ENCODE measurements at regions not wholly inside any gene's neighbourhood (a gene's known extent, or its start where the extent isn't known, plus 50 kb on each side); places are given as distances from the start of the nearest gene placed in this dataset.

DNA sequence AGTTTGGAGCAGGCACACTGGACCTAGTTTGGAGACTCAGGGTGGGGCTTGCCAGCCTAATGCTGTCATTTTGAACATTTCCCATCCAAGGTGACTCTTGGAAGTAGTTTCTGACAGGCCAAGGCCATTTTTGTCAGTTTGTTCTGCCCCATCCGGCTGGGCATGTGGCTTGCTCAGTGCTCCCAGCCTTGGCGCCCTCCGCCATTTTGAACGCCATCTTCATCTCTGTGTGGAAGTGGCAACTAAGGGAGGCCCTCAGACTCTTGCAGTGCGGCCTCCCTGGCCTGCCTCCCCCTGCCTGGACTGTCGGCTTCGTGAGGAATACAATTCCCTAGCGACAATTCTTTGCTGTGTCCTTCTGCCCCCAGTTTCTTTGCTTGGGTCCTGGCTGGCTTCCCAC, 150.6 kb upstream of the RGMA start:
- no peak for DNase-seq
- peaks cover under 1% of the 10 kb centered on the region for H3K4me1 Mint-ChIP-seq (ENCODE audit: low read depth, unreplicated experiment)
- peaks cover 4% of the 10 kb centered on the region for H3K36me3 Mint-ChIP-seq (ENCODE audit: unreplicated experiment)
- no peak overlapping the region for H3K4me3 Mint-ChIP-seq (ENCODE audit: unreplicated experiment)
- TF ChIP-seq, protein P1, sequence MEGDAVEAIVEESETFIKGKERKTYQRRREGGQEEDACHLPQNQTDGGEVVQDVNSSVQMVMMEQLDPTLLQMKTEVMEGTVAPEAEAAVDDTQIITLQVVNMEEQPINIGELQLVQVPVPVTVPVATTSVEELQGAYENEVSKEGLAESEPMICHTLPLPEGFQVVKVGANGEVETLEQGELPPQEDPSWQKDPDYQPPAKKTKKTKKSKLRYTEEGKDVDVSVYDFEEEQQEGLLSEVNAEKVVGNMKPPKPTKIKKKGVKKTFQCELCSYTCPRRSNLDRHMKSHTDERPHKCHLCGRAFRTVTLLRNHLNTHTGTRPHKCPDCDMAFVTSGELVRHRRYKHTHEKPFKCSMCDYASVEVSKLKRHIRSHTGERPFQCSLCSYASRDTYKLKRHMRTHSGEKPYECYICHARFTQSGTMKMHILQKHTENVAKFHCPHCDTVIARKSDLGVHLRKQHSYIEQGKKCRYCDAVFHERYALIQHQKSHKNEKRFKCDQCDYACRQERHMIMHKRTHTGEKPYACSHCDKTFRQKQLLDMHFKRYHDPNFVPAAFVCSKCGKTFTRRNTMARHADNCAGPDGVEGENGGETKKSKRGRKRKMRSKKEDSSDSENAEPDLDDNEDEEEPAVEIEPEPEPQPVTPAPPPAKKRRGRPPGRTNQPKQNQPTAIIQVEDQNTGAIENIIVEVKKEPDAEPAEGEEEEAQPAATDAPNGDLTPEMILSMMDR (IDR thresholded peaks at IDR 0.05; ENCODE audit: partially characterized antibody, unreplicated experiment), result no peak
- peaks cover 5% of the 10 kb centered on the region for H3K27me3 Mint-ChIP-seq (ENCODE audit: unreplicated experiment)
- no peak overlapping the region for H3K27ac Mint-ChIP-seq (ENCODE audit: unreplicated experiment)
- H3K9me3 Mint-ChIP-seq (ENCODE audit: unreplicated experiment), result no peaks in the 10 kb centered on the region

DNA sequence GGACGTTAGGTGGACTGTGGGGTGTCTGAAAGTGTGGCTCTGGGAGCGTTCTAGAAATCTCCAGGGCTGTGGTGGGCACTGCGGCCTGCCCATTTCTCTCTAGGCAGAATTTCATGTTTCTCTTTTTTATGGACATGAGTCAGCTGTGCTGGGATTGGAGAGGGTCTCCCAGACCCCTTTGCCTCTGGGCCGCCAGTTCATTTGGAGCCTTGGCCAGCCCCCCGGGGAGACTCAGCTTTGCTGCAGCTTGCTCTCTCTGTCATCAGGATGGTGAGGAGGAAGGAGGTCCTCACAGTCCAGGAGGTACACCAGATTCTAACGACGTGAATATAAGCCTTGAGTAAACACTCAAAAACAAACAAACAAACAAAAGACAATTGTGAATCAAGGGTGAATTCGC, 149.6 kb upstream of the RGMA start:
- TF ChIP-seq, protein P1 (IDR thresholded peaks at IDR 0.05; ENCODE audit: partially characterized antibody, unreplicated experiment), result no peak
- Mint-ChIP-seq H3K36me3 (ENCODE audit: unreplicated experiment) (peaks cover 4% of the 10 kb centered on the region), H3K27ac (ENCODE audit: unreplicated experiment) (no peak overlapping the region), H3K9me3 (ENCODE audit: unreplicated experiment) (no peaks in the 10 kb centered on the region), H3K4me1 (ENCODE audit: low read depth, unreplicated experiment) (no peaks in the 10 kb centered on the region), H3K27me3 (ENCODE audit: unreplicated experiment) (peaks cover 5% of the 10 kb centered on the region), H3K4me3 (ENCODE audit: unreplicated experiment) (no peak overlapping the region)
- no peak for DNase-seq

DNA sequence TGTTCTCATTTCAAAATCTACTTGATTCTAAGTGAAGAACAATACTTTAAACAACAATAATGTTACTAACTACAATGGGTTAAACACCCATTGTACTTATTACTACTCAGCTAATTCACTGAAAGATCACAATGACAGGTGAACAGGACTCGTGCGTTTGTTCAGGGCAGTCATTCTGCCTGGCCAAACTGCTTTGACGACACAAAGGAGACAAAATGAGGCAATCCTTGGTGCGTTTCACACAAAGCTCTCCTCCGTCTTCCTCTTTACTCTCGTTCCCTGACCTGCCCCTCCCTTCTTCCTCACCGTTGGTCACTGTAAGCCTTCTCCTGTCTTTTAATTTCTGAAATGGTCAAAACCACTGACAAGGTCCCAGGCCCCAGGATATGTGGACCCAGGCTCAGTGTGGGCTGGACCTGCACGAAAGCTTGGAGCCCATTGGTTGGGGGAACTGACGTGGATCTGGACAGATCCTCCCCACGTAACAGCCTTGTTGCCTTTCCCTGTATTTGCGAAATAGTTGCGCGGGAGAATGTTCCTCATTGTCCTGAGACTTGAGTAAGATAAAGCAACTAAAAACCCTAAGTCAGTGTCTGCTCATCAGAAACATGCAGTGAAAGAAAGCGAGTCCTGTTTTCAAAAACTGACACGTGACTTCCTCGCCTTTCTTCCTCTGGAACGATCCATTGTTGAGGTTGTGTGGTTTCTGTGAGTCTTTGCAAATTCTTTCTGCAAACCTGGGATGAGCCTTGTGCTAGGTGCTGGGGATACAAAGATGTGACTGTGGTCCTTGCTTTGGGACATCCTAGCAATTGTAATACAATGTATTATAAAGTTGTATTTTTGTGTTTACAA, 147.1 kb upstream of the RGMA start:
- Mint-ChIP-seq H3K36me3 (ENCODE audit: unreplicated experiment) (peaks cover 4% of the 10 kb centered on the region), H3K4me3 (ENCODE audit: unreplicated experiment) (no peak overlapping the region), H3K9me3 (ENCODE audit: unreplicated experiment) (no peaks in the 10 kb centered on the region), H3K4me1 (ENCODE audit: low read depth, unreplicated experiment) (no peaks in the 10 kb centered on the region), H3K27me3 (ENCODE audit: unreplicated experiment) (peaks cover 2% of the 10 kb centered on the region), H3K27ac (ENCODE audit: unreplicated experiment) (no peak overlapping the region)
- no peak for DNase-seq
- TF ChIP-seq, protein P1 (IDR thresholded peaks at IDR 0.05; ENCODE audit: partially characterized antibody, unreplicated experiment), result no peak

DNA sequence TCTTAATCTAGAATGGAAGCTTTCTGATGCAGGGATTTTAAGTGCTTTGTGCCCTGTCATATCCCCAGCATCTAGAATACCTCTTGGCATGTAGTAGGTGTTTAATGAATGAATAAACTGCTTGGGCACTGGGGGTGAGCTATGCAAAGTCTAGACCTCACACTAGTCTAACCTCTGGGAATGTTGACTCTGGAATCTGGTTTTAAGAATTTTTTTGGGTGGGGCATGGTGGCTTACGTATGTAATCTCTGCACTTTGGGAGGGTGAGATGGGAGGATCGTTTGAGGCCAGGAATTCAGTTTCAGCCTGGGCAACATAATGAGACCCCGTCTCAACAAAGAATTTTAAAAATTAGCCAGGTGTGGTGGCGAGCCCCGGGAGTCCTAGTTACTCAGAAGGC, 146.3 kb upstream of the RGMA start:
- Mint-ChIP-seq H3K27ac (ENCODE audit: unreplicated experiment) (no peak overlapping the region), H3K27me3 (ENCODE audit: unreplicated experiment) (peaks cover 2% of the 10 kb centered on the region), H3K36me3 (ENCODE audit: unreplicated experiment) (peaks cover 7% of the 10 kb centered on the region), H3K4me3 (ENCODE audit: unreplicated experiment) (no peak overlapping the region), H3K9me3 (ENCODE audit: unreplicated experiment) (no peaks in the 10 kb centered on the region), H3K4me1 (ENCODE audit: low read depth, unreplicated experiment) (no peaks in the 10 kb centered on the region)
- DNase-seq, result no peak
- TF ChIP-seq, protein P1 (IDR thresholded peaks at IDR 0.05; ENCODE audit: partially characterized antibody, unreplicated experiment), result no peak

DNA sequence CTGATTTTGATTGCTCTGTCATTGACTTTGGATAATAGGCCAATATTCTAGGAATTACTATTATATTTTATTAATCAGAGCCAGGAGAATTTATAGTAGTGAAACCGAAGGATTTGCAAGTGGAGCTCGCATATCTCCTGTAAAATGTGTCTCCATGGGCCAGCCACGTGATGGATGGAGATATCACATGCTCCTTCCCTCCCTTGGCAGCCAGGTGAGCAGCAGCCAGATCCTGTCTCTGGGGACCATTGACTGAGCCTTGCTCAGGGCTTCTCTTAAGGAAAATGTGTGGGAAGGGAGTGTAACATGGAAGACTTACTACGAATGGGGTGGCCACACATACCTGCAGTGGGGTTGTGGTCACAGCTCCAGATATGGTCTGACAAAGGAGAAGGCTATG, 144.7 kb upstream of the RGMA start:
- no peak overlapping the region for H3K4me3 Mint-ChIP-seq (ENCODE audit: unreplicated experiment)
- no peaks in the 10 kb centered on the region for H3K4me1 Mint-ChIP-seq (ENCODE audit: low read depth, unreplicated experiment)
- DNase-seq, result no peak
- no peaks in the 10 kb centered on the region for H3K27me3 Mint-ChIP-seq (ENCODE audit: unreplicated experiment)
- no peak overlapping the region for H3K27ac Mint-ChIP-seq (ENCODE audit: unreplicated experiment)
- TF ChIP-seq, protein P1 (IDR thresholded peaks at IDR 0.05; ENCODE audit: partially characterized antibody, unreplicated experiment), result no peak
- peaks cover 2% of the 10 kb centered on the region for H3K9me3 Mint-ChIP-seq (ENCODE audit: unreplicated experiment)
- peaks cover 8% of the 10 kb centered on the region for H3K36me3 Mint-ChIP-seq (ENCODE audit: unreplicated experiment)
